ENCODE measurements at regions not wholly inside any gene's neighbourhood (a gene's known extent, or its start where the extent isn't known, plus 50 kb on each side); places are given as distances from the start of the nearest gene placed in this dataset.

- no TSS peak for BruUV-seq (replicated peaks)
- H4K20me1 ChIP-seq (ENCODE audit: insufficient read depth, low read length) = no peaks in the 10 kb centered on the region
- dilution Hi-C loops (cut with HindIII; ENCODE audit: low sequenced_read_pairs, unreplicated experiment) = no loop called here
- H2AK5ac ChIP-seq (ENCODE audit: low read depth, low read length) = no peak overlapping the region
- no peak overlapping the region for H2BK15ac ChIP-seq (ENCODE audit: low read depth, low read length)
- no peak overlapping the region for H4K5ac ChIP-seq (ENCODE audit: low read depth, low read length)
- POLR2A ChIA-PET (ENCODE audit: unreplicated experiment) = no interaction called here
- ATAC-seq (ENCODE audit: low read depth) (no peak), DNase-seq (no peak)
- H2BK120ac ChIP-seq (ENCODE audit: low read depth, low read length) = no peak overlapping the region
- no peak overlapping the region for H2BK5ac ChIP-seq (ENCODE audit: low read depth, low read length, poor library complexity, severe bottlenecking)
- no peak overlapping the region for H3K27ac ChIP-seq (ENCODE audit: insufficient read depth, low read length)
- intact Hi-C loops (cut with micrococcal nuclease) = no loop called here
- no CpG with 5 or more reads among the region's 1 CpG for WGBS, 2 experiments (ENCODE audit: extremely low coverage in 2 of 2, insufficient read length in 1 of 2)
- no peak overlapping the region for H2AFZ ChIP-seq (replicated peaks; ENCODE audit: low read length, poor library complexity)
- in situ Hi-C loops (cut with MboI; ENCODE audit: low sequenced_read_pairs) = no loop called here
- TF ChIP-seq FOS (IDR thresholded peaks at IDR 0.05; ENCODE audit: low read depth, low read length) = no peak
- no peak for TF ChIP-seq RCOR1 (IDR thresholded peaks at IDR 0.05; ENCODE audit: insufficient replicate concordance, low read length)
- no peak for TF ChIP-seq RAD21 (IDR thresholded peaks at IDR 0.05; ENCODE audit: low read length)
- TF ChIP-seq CEBPB (IDR thresholded peaks at IDR 0.05; ENCODE audit: low read depth, low read length) = no peak
- no peak for TF ChIP-seq MAZ (IDR thresholded peaks at IDR 0.05; ENCODE audit: borderline replicate concordance, low read depth, low read length)
- no peak for TF ChIP-seq MXI1 (IDR thresholded peaks at IDR 0.05; ENCODE audit: borderline replicate concordance, low read depth, low read length)
- TF ChIP-seq MAFK (IDR thresholded peaks at IDR 0.05; ENCODE audit: low read depth, low read length) = no peak
- TF ChIP-seq NFE2L2 (IDR thresholded peaks at IDR 0.05; ENCODE audit: low read depth, low read length) = no peak
- no peak for TF ChIP-seq CTCF (conservative IDR thresholded peaks at IDR 0.05; ENCODE audit: low read depth, low read length)
- TF ChIP-seq ELK1 (IDR thresholded peaks at IDR 0.05; ENCODE audit: borderline replicate concordance, low read depth, low read length) = no peak
- no peak for TF ChIP-seq SMC3 (IDR thresholded peaks at IDR 0.05; ENCODE audit: low read depth, low read length)
- no peak for TF ChIP-seq CHD1 (IDR thresholded peaks at IDR 0.05; ENCODE audit: low read depth, low read length)
- TF ChIP-seq BHLHE40 (IDR thresholded peaks at IDR 0.05; ENCODE audit: low read depth, low read length) = no peak
- no peak for TF ChIP-seq USF2 (IDR thresholded peaks at IDR 0.05; ENCODE audit: low read depth, low read length)
- no peak for TF ChIP-seq POLR2A (IDR thresholded peaks at IDR 0.05; ENCODE audit: low read depth, low read length)
- no peak for TF ChIP-seq RFX5 (IDR thresholded peaks at IDR 0.05; ENCODE audit: low read depth, low read length)
- H3K4me3 ChIP-seq (ENCODE audit: insufficient read depth, low read depth, low read length) = no peak overlapping the region
- no peaks in the 10 kb centered on the region for H3K4me1 ChIP-seq (ENCODE audit: control insufficient read depth, insufficient read depth, low read length)
- H4K8ac ChIP-seq (ENCODE audit: low read depth in 2 of 2, low read length in 2 of 2) = no peak overlapping the region
- no peak overlapping the region for H2AK9ac ChIP-seq (replicated peaks; ENCODE audit: low read depth, low read length, poor library complexity)
- H3K79me1 ChIP-seq (ENCODE audit: low read depth in 1 of 2, low read length in 2 of 2) = no peaks in the 10 kb centered on the region
- no peak overlapping the region for H3K56ac ChIP-seq (ENCODE audit: extremely low read depth, insufficient read depth, low read length)
- H3K9me1 ChIP-seq (ENCODE audit: insufficient read depth, low read length) = no peaks in the 10 kb centered on the region
- H4K91ac ChIP-seq (ENCODE audit: insufficient read depth, low read depth, low read length) = no peak overlapping the region
- no peak overlapping the region for H3K4me2 ChIP-seq (ENCODE audit: low read depth, low read length)
- no peak overlapping the region for H3K14ac ChIP-seq (replicated peaks; ENCODE audit: low read depth, low read length)
- CTCF ChIA-PET = no interaction called here
- H3K27me3 ChIP-seq (ENCODE audit: control insufficient read depth, insufficient read depth, low read length) = no peaks in the 10 kb centered on the region
- H2BK20ac ChIP-seq (ENCODE audit: low read depth, low read length) = no peak overlapping the region
- no peaks in the 10 kb centered on the region for H3K36me3 ChIP-seq (ENCODE audit: control insufficient read depth, insufficient read depth, low read length)
- H3K23ac ChIP-seq (ENCODE audit: low read depth, low read length) = no peak overlapping the region
- no peak overlapping the region for H3K4ac ChIP-seq (ENCODE audit: low read depth, low read length)
- no peak overlapping the region for H3K9ac ChIP-seq (ENCODE audit: low read depth, low read length)
- peaks cover 16% of the 10 kb centered on the region for H3K9me3 ChIP-seq (ENCODE audit: control insufficient read depth, insufficient read depth, low read length)
- no peak overlapping the region for H3K18ac ChIP-seq (ENCODE audit: low read depth, low read length)
Measured at GRCh38 chr15:93347986-93348385, 259.0 kb upstream of the RGMA start.
